ENCODE measurements at regions not wholly inside any gene's neighbourhood (a gene's known extent, or its start where the extent isn't known, plus 50 kb on each side); places are given as distances from the start of the nearest gene placed in this dataset.

GRCh38 chr11:114779189-114779588 lies 100.9 kb downstream of the NXPE2 start:
- no peaks in the 10 kb centered on the region for H3K9me3 Mint-ChIP-seq (ENCODE audit: low read depth, unreplicated experiment)
- DNase-seq: no peak
- BruUV-seq (replicated peaks): no TSS peak
- CTCF ChIA-PET: interaction anchor here (0.6 kb wide), 1 partner anchor 772 kb away, joined by 3 read pairs; no protein-coding TSS in a partner anchor
- no peak overlapping the region for H3K27ac Mint-ChIP-seq (ENCODE audit: unreplicated experiment)
- intact Hi-C loops (cut with micrococcal nuclease; ENCODE audit: unreplicated experiment): no loop called here
- H3K4me1 Mint-ChIP-seq (ENCODE audit: low read depth, unreplicated experiment): no peaks in the 10 kb centered on the region
- H3K4me3 Mint-ChIP-seq (ENCODE audit: low read depth, unreplicated experiment): no peak overlapping the region
- no peak for TF ChIP-seq CTCF (IDR thresholded peaks at IDR 0.05; ENCODE audit: unreplicated experiment)
- H3K36me3 Mint-ChIP-seq (ENCODE audit: insufficient read depth, unreplicated experiment): no peaks in the 10 kb centered on the region
- H3K27me3 Mint-ChIP-seq (ENCODE audit: unreplicated experiment): no peaks in the 10 kb centered on the region

GRCh38 chr11:114782650-114783310 lies 104.5 kb downstream of the NXPE2 start:
- CTCF ChIA-PET: no interaction called here

GRCh38 chr11:114783805-114784204 lies 105.5 kb downstream of the NXPE2 start:
- CTCF ChIA-PET: no interaction called here

More at GRCh38 chr11:114782650-114783310, 104.5 kb downstream of the NXPE2 start:
- TF ChIP-seq CTCF (IDR thresholded peaks at IDR 0.05; ENCODE audit: unreplicated experiment): no peak
- no peak for DNase-seq
- no TSS peak for BruUV-seq (replicated peaks)
- Mint-ChIP-seq H3K4me1 (ENCODE audit: low read depth, unreplicated experiment) (no peaks in the 10 kb centered on the region), H3K27ac (ENCODE audit: unreplicated experiment) (no peak overlapping the region), H3K9me3 (ENCODE audit: low read depth, unreplicated experiment) (no peaks in the 10 kb centered on the region), H3K27me3 (ENCODE audit: unreplicated experiment) (no peaks in the 10 kb centered on the region), H3K36me3 (ENCODE audit: insufficient read depth, unreplicated experiment) (no peaks in the 10 kb centered on the region), H3K4me3 (ENCODE audit: low read depth, unreplicated experiment) (no peak overlapping the region)
- intact Hi-C loops (cut with micrococcal nuclease; ENCODE audit: unreplicated experiment): no loop called here

GRCh38 chr11:114784216-114784615 lies 105.9 kb downstream of the NXPE2 start:
- Mint-ChIP-seq H3K4me1 (ENCODE audit: low read depth, unreplicated experiment) (no peaks in the 10 kb centered on the region), H3K27me3 (ENCODE audit: unreplicated experiment) (no peaks in the 10 kb centered on the region), H3K9me3 (ENCODE audit: low read depth, unreplicated experiment) (no peaks in the 10 kb centered on the region), H3K4me3 (ENCODE audit: low read depth, unreplicated experiment) (no peak overlapping the region), H3K27ac (ENCODE audit: unreplicated experiment) (no peak overlapping the region), H3K36me3 (ENCODE audit: insufficient read depth, unreplicated experiment) (no peaks in the 10 kb centered on the region)
- no peak for DNase-seq
- no peak for TF ChIP-seq CTCF (IDR thresholded peaks at IDR 0.05; ENCODE audit: unreplicated experiment)
- CTCF ChIA-PET: no interaction called here
- intact Hi-C loops (cut with micrococcal nuclease; ENCODE audit: unreplicated experiment): no loop called here
- BruUV-seq (replicated peaks): no TSS peak

More at GRCh38 chr11:114783805-114784204, 105.5 kb downstream of the NXPE2 start:
- H3K9me3 Mint-ChIP-seq (ENCODE audit: low read depth, unreplicated experiment): no peaks in the 10 kb centered on the region
- no peaks in the 10 kb centered on the region for H3K4me1 Mint-ChIP-seq (ENCODE audit: low read depth, unreplicated experiment)
- no peaks in the 10 kb centered on the region for H3K36me3 Mint-ChIP-seq (ENCODE audit: insufficient read depth, unreplicated experiment)
- no peak overlapping the region for H3K27ac Mint-ChIP-seq (ENCODE audit: unreplicated experiment)
- intact Hi-C loops (cut with micrococcal nuclease; ENCODE audit: unreplicated experiment): no loop called here
- no TSS peak for BruUV-seq (replicated peaks)
- DNase-seq: no peak
- H3K27me3 Mint-ChIP-seq (ENCODE audit: unreplicated experiment): no peaks in the 10 kb centered on the region
- TF ChIP-seq CTCF (IDR thresholded peaks at IDR 0.05; ENCODE audit: unreplicated experiment): no peak
- H3K4me3 Mint-ChIP-seq (ENCODE audit: low read depth, unreplicated experiment): no peak overlapping the region
